A549 (cell line): ENCODE measurements at regions not wholly inside any gene's neighbourhood (a gene's known extent, or its start where the extent isn't known, plus 50 kb on each side); places are given as distances from the start of the nearest gene placed in this dataset.
"Not testable (repeated sequence)": the region's sequence is repeated elsewhere in the genome, so short reads cannot be mapped to it uniquely, and the experiment has no call there.

Experiments used
- ATAC-seq, 2 experiments: fragments of 200-7000 bp in 1 of 2; fragments of >200 bp in 1 of 2; cut with Nextera tagmentation in 1 of 2; cut with Tn5 transposase in 1 of 2; 3 replicates each; pipeline versions ENCODE4 v1.8.0 to v1.9.1; 2018 to 2020; ENCODE audit warnings: mild to moderate bottlenecking in 1 of 2, moderate library complexity in 1 of 2
- CTCF ChIA-PET: fragments of 300-600 bp; sonication (Branson Sonifier 250); formaldehyde crosslinking; extraction: SDS; loops from one replicate; lab custom pipeline; 2021; ENCODE audit warnings: antibody characterized with exemption, inconsistent platforms; lab: Yijun Ruan, JAX
- POLR2A ChIA-PET: fragments of 350-600 bp; formaldehyde crosslinking; extraction: SDS; loops from one replicate; lab custom pipeline; 2021; ENCODE audit warnings: antibody characterized with exemption, inconsistent platforms; lab: Yijun Ruan, JAX
- DNase-seq, 2 experiments: peaks; one replicate each; pipeline versions ENCODE4 v3.0.0 to v3.0.0-alpha.2; 2011 to 2016; ENCODE audit warnings: low read depth in 1 of 2, low spot score in 1 of 2
- FAIRE-seq: peaks from 2 replicates; lab custom pipeline; 2011; peaks lifted over from hg19 to GRCh38; lab: Jason Lieb, UNC
- H3K27ac ChIP-seq, 2 experiments: fragments of >200 bp; sonication (Bioruptor Twin); formaldehyde crosslinking; 3 replicates each; pipeline ENCODE4 v1.5.1; 2016 to 2017
- H3K4me1 ChIP-seq: fragments of >200 bp; sonication (Bioruptor Twin); formaldehyde crosslinking; 3 replicates; pipeline ENCODE4 v1.6.1; 2016
- H3K4me2 ChIP-seq: fragments of >200 bp; sonication (Bioruptor Twin); formaldehyde crosslinking; 3 replicates; pipeline ENCODE4 v1.6.1; 2016
- H3K4me3 ChIP-seq: fragments of >200 bp; sonication (Bioruptor Twin); formaldehyde crosslinking; 3 replicates; pipeline ENCODE4 v1.5.1; 2016
- H3K9me3 ChIP-seq: fragments of >200 bp; sonication (Bioruptor Twin); formaldehyde crosslinking; 3 replicates; pipeline ENCODE4 v1.6.1; 2016
- ATOH8 ChIP-seq: fragments of 250-450 bp; sonication (Bioruptor Pico); IDR thresholded peaks from 2 replicates; pipeline ENCODE4 v1.5.0; 2020; ENCODE audit warnings: low read depth, mild to moderate bottlenecking, moderate library complexity
- CBX2 ChIP-seq: fragments of 200-600 bp; sonication (generic); IDR thresholded peaks from 2 replicates; pipeline ENCODE4 v1.6.1; 2016; ENCODE audit warnings: low read depth, mild to moderate bottlenecking, borderline replicate concordance
- CEBPB ChIP-seq, 2 experiments: fragments of >200 bp in 1 of 2; sonication (Bioruptor Twin) in 1 of 2; formaldehyde crosslinking in 1 of 2; IDR thresholded peaks; 2 replicates each; pipeline ENCODE4 v1.6.1; 2012 to 2016
- CHD2 ChIP-seq: fragments of 150-350 bp; IDR thresholded peaks from 2 replicates; pipeline ENCODE4 v1.6.1; 2014; ENCODE audit warnings: low read length; ENCODE audit not compliant: partially characterized antibody
- EHF ChIP-seq: fragments of 250-450 bp; sonication (Bioruptor Pico); IDR thresholded peaks from 2 replicates; pipeline ENCODE4 v1.5.0; 2020; ENCODE audit warnings: mild to moderate bottlenecking
- ELK1 ChIP-seq: fragments of 150-350 bp; IDR thresholded peaks from 2 replicates; pipeline ENCODE4 v1.6.1; 2014; ENCODE audit warnings: low read depth, mild to moderate bottlenecking, low read length
- FOSB ChIP-seq: fragments of 250-450 bp; sonication (Bioruptor Pico); IDR thresholded peaks from 2 replicates; pipeline ENCODE4 v1.5.0; 2020; ENCODE audit warnings: mild to moderate bottlenecking, moderate library complexity
- FOSL2 ChIP-seq, 2 experiments: fragments of 450-650 bp in 1 of 2; fragments of >200 bp in 1 of 2; sonication (Bioruptor Twin) in 1 of 2; formaldehyde crosslinking; IDR thresholded peaks; 2 replicates each; pipeline versions ENCODE4 v1.5.0 to v1.6.1; 2016 to 2020; ENCODE audit warnings: mild to moderate bottlenecking in 1 of 2, moderate library complexity in 1 of 2
- HDAC2 ChIP-seq: fragments of 200-600 bp; sonication (generic); IDR thresholded peaks from 2 replicates; pipeline ENCODE4 v1.6.1; 2016
- HEYL ChIP-seq: fragments of 250-450 bp; sonication (Bioruptor Pico); IDR thresholded peaks from 2 replicates; pipeline ENCODE4 v1.8.0; 2021; ENCODE audit warnings: mild to moderate bottlenecking, moderate library complexity
- KDM5A ChIP-seq: fragments of 200-600 bp; sonication (generic); IDR thresholded peaks from 2 replicates; pipeline ENCODE4 v1.6.1; 2016; ENCODE audit warnings: antibody characterized with exemption, mild to moderate bottlenecking
- NPAS2 ChIP-seq: fragments of 250-450 bp; sonication (Bioruptor Pico); IDR thresholded peaks from 2 replicates; pipeline ENCODE4 v1.8.0; 2022; ENCODE audit warnings: mild to moderate bottlenecking, moderate library complexity, borderline replicate concordance
- NR3C1 ChIP-seq: fragments of >200 bp; sonication (Bioruptor Twin); formaldehyde crosslinking; IDR thresholded peaks from 3 replicates; pipeline ENCODE4 v1.6.1; 2017
- PHF8 ChIP-seq: fragments of 200-600 bp; sonication (generic); IDR thresholded peaks from 2 replicates; pipeline ENCODE4 v1.6.1; 2016; ENCODE audit warnings: low read depth, mild to moderate bottlenecking, antibody characterized with exemption, moderate library complexity, borderline replicate concordance
- POLR2AphosphoS2 ChIP-seq: conservative IDR thresholded peaks from 2 replicates; pipeline ENCODE4 v1.6.1; 2012; ENCODE audit warnings: low read length, improper control_type of control experiment, inconsistent platforms
- RFX5 ChIP-seq: fragments of 450-650 bp; IDR thresholded peaks from 2 replicates; pipeline ENCODE4 v1.7.1; 2014; ENCODE audit warnings: antibody characterized with exemption, mild to moderate bottlenecking, moderate library complexity
- RNF2 ChIP-seq: fragments of 200-600 bp; sonication (generic); IDR thresholded peaks from 2 replicates; pipeline ENCODE4 v1.6.1; 2016; ENCODE audit warnings: low read depth, mild to moderate bottlenecking, antibody characterized with exemption, moderate library complexity, borderline replicate concordance
- TFCP2L1 ChIP-seq: fragments of 250-450 bp; sonication (Bioruptor Pico); IDR thresholded peaks from 2 replicates; pipeline ENCODE4 v1.5.0; 2021; ENCODE audit warnings: mild to moderate bottlenecking
- USF2 ChIP-seq: fragments of 450-650 bp; IDR thresholded peaks from 2 replicates; pipeline ENCODE4 v1.6.1; 2014; ENCODE audit warnings: antibody characterized with exemption
- ZC3H11A ChIP-seq: fragments of 450-650 bp; IDR thresholded peaks from 2 replicates; pipeline ENCODE4 v1.6.1; 2014; ENCODE audit warnings: antibody characterized with exemption, mild to moderate bottlenecking
- WGBS: methylation state at CpG from one replicate; pipeline ENCODE4 v1.1.6; 2017; ENCODE audit errors: missing lambda C conversion rate; 5-methylcytosine and 5-hydroxymethylcytosine counted together
- TF ChIP-seq, protein P1 (sequence below): IDR thresholded peaks from 2 replicates; pipeline ENCODE4 v1.6.1; 2012
- TF ChIP-seq, protein P2 (sequence below): fragments of >200 bp; sonication (Bioruptor Twin); formaldehyde crosslinking; IDR thresholded peaks from 2 replicates; pipeline ENCODE4 v1.6.1; 2016

DNA sequence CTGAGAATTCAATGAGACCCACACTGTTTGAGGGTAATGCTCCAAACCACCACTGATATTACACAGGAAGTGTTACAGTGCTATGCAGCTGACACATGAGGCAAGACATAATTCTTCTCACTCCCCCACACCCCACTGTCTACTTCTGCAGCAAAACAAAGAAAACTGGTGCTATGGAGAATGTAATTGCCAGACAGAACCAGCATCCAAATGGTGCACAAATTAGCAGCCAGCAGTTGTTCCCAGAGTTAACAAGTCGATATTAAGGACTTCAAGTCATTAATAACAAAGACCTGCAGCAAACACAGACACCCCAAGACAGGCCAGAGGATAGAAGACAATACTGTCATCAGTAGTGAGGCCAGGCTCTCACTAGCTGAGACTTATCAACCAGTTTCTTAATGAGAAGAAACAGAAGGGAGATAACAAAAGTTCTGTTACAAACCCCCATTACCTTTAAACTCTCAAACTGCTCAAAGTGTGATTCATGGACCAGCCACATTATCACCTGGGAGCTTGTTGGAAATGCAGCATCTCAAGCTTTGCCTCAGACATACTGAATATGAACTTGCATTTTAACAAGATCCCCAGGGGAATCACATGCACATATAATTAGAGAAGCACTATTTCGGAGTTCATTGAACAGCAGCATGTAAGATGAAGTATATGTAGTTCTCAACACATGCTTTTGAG is 58.7 kb upstream of the FNDC3B start:
- DNase-seq, result no peak
- ChIA-PET CTCF (interaction anchor here (0.6 to 0.7 kb wide), 2 partner anchors 350 to 416 kb away, joined by 4 to 7 read pairs; no protein-coding TSS in a partner anchor), POLR2A (no interaction called here)

GRCh38 chr3:171981271-171981605 is 58.1 kb upstream of the FNDC3B start:
- CTCF ChIA-PET, result interaction anchor here (0.6 kb wide), 1 partner anchor 350 kb away, joined by 4 read pairs; no protein-coding TSS in a partner anchor
- Histone ChIP-seq H3K4me3 (no peak overlapping the region), H3K27ac (no peak overlapping the region), H3K9me3 (no peaks in the 10 kb centered on the region), H3K4me2 (no peak overlapping the region), H3K4me1 (0 out of 3 replicates have a peak, but pooled peaks cover 5% of the 10 kb centered on the region)
- FAIRE-seq (no peak), ATAC-seq (no peak), DNase-seq (no peak)
- no peak for TF ChIP-seq FOSB
- POLR2A ChIA-PET, result no interaction called here
- WGBS, result 100% methylated on average over 1 of the region's 1 CpG

More for the DNA sequence above, 58.7 kb upstream of the FNDC3B start:
- H3K9me3 ChIP-seq, result no peaks in the 10 kb centered on the region
- ATAC-seq (no peak), FAIRE-seq (no peak)
- H3K4me3 ChIP-seq, result no peak overlapping the region
- 0 out of 3 replicates have a peak, but pooled peaks cover 5% of the 10 kb centered on the region for H3K4me1 ChIP-seq
- 56% methylated on average over 2 of the region's 2 CpGs for WGBS
- H3K4me2 ChIP-seq, result no peak overlapping the region
- TF ChIP-seq HDAC2, result no peak
- no peak for TF ChIP-seq ATOH8 (CRISPR knock-in tag)
- no peak for TF ChIP-seq CHD2
- no peak for TF ChIP-seq POLR2AphosphoS2
- TF ChIP-seq RFX5, result no peak
- TF ChIP-seq, protein P1, sequence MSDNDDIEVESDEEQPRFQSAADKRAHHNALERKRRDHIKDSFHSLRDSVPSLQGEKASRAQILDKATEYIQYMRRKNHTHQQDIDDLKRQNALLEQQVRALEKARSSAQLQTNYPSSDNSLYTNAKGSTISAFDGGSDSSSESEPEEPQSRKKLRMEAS, result no peak
- TF ChIP-seq NR3C1, result no peak
- TF ChIP-seq KDM5A, result no peak
- no peak for TF ChIP-seq CEBPB (IDR thresholded peaks at IDR 0.05)
- TF ChIP-seq PHF8, result no peak
- no peak for TF ChIP-seq FOSL2 (IDR thresholded peaks at IDR 0.05)
- TF ChIP-seq FOSL2 (CRISPR knock-in tag; IDR thresholded peaks at IDR 0.05), result no peak
- no peak for TF ChIP-seq ELK1
- no peak overlapping the region for H3K27ac ChIP-seq

GRCh38 chr3:171982828-171983227 is 56.5 kb upstream of the FNDC3B start:
- Histone ChIP-seq H3K27ac (no peak overlapping the region), H3K4me3 (no peak overlapping the region), H3K9me3 (no peaks in the 10 kb centered on the region), H3K4me1 (peaks cover 16% of the 10 kb centered on the region; the same call in 2 of the 3 replicates), H3K4me2 (no peak overlapping the region)
- 63% methylated on average over 2 of the region's 2 CpGs for WGBS
- POLR2A ChIA-PET, result no interaction called here
- CTCF ChIA-PET, result no interaction called here
- TF ChIP-seq CEBPB (IDR thresholded peaks at IDR 0.05) (no peak), POLR2AphosphoS2 (no peak), TFCP2L1 (no peak), NPAS2 (CRISPR knock-in tag) (no peak), CBX2 (no peak), ZC3H11A (no peak), RNF2 (no peak), USF2 (no peak), EHF (CRISPR knock-in tag) (no peak), HEYL (CRISPR knock-in tag) (no peak)
- TF ChIP-seq, protein P2, sequence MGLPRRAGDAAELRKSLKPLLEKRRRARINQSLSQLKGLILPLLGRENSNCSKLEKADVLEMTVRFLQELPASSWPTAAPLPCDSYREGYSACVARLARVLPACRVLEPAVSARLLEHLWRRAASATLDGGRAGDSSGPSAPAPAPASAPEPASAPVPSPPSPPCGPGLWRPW, result no peak
- no peak for ATAC-seq
- FAIRE-seq, result no peak
- no peak for DNase-seq

GRCh38 chr3:171983685-171984084 is 55.7 kb upstream of the FNDC3B start:
- H3K4me3 ChIP-seq, FAIRE-seq, H3K27ac ChIP-seq, DNase-seq, H3K9me3 ChIP-seq, POLR2A ChIA-PET, CTCF ChIA-PET, ATAC-seq, H3K4me2 ChIP-seq: not testable (repeated sequence)
- peaks cover 23% of the 10 kb centered on the region for H3K4me1 ChIP-seq
- WGBS, result 90% methylated on average over 8 of the region's 8 CpGs
